ENCODE measurements at regions not wholly inside any gene's neighbourhood (a gene's known extent, or its start where the extent isn't known, plus 50 kb on each side); places are given as distances from the start of the nearest gene placed in this dataset.

- H3K9me3 ChIP-seq (replicated peaks in 1 of 2; ENCODE audit: control insufficient read depth in 1 of 2, insufficient read depth in 1 of 2, low read length in 2 of 2): no peaks in the 10 kb centered on the region
- no CpG with 5 or more reads among the region's 1 CpG for WGBS (ENCODE audit: insufficient coverage)
- no peaks in the 10 kb centered on the region for H3K4me1 ChIP-seq (ENCODE audit: control insufficient read depth in 1 of 2, insufficient read depth in 2 of 2, low read length in 2 of 2)
- intact Hi-C loops (cut with micrococcal nuclease): no loop called here
- Mint-ChIP-seq H3K27me3 (ENCODE audit: low read depth in 3 of 3) (no peaks in the 10 kb centered on the region), H3K27ac (no peak overlapping the region), H3K36me3 (no peaks in the 10 kb centered on the region), H3K4me1 (no peaks in the 10 kb centered on the region), H3K4me3 (no peak overlapping the region), H3K9me3 (peaks cover 0 to 21% (median 4%) of the 10 kb centered on the region in 7 donors)
- DNase-seq: no peak
- no peak overlapping the region for H2AFZ ChIP-seq (ENCODE audit: insufficient read depth, low read depth, low read length, poor library complexity, severe bottlenecking)
- H3K4me3 ChIP-seq (replicated peaks in 1 of 3; ENCODE audit: low read depth in 2 of 3, low read length in 3 of 3): no peak overlapping the region
- H3K9ac ChIP-seq (ENCODE audit: insufficient read depth, low read length, poor library complexity, severe bottlenecking): no peak overlapping the region
- no peak overlapping the region for H3K4me2 ChIP-seq (replicated peaks; ENCODE audit: extremely low read depth, low read length, poor library complexity, severe bottlenecking)
- no peaks in the 10 kb centered on the region for H3K36me3 ChIP-seq (replicated peaks in 1 of 2; ENCODE audit: control insufficient read depth in 1 of 2, insufficient read depth in 2 of 2, low read length in 2 of 2)
- TF ChIP-seq CTCF (IDR thresholded peaks at IDR 0.05): no peak
- H4K20me1 ChIP-seq (ENCODE audit: insufficient read depth, low read length): no peaks in the 10 kb centered on the region
- H3K27me3 ChIP-seq (ENCODE audit: control insufficient read depth in 2 of 2, insufficient read depth in 2 of 2, low read length in 2 of 2): no peaks in the 10 kb centered on the region
- no peak overlapping the region for H3K27ac ChIP-seq (ENCODE audit: low read depth in 1 of 2, low read length in 2 of 2)
- H3K79me2 ChIP-seq (ENCODE audit: insufficient read depth, low read length): no peaks in the 10 kb centered on the region
These were observed 416.8 kb upstream of the SPTLC3 start for GRCh38 chr20:12591949-12592470.

- Histone ChIP-seq H3K4me3 (replicated peaks in 1 of 3; ENCODE audit: low read depth in 2 of 3, low read length in 3 of 3) (no peak overlapping the region), H3K4me2 (replicated peaks; ENCODE audit: extremely low read depth, low read length, poor library complexity, severe bottlenecking) (no peak overlapping the region), H3K79me2 (ENCODE audit: insufficient read depth, low read length) (no peaks in the 10 kb centered on the region), H3K27me3 (ENCODE audit: control insufficient read depth in 2 of 2, insufficient read depth in 2 of 2, low read length in 2 of 2) (no peaks in the 10 kb centered on the region), H3K4me1 (ENCODE audit: control insufficient read depth in 1 of 2, insufficient read depth in 2 of 2, low read length in 2 of 2) (no peaks in the 10 kb centered on the region), H4K20me1 (ENCODE audit: insufficient read depth, low read length) (no peaks in the 10 kb centered on the region), H3K36me3 (replicated peaks in 1 of 2; ENCODE audit: control insufficient read depth in 1 of 2, insufficient read depth in 2 of 2, low read length in 2 of 2) (no peaks in the 10 kb centered on the region), H2AFZ (ENCODE audit: insufficient read depth, low read depth, low read length, poor library complexity, severe bottlenecking) (no peak overlapping the region), H3K9me3 (replicated peaks in 1 of 2; ENCODE audit: control insufficient read depth in 1 of 2, insufficient read depth in 1 of 2, low read length in 2 of 2) (no peaks in the 10 kb centered on the region), H3K9ac (ENCODE audit: insufficient read depth, low read length, poor library complexity, severe bottlenecking) (no peak overlapping the region), H3K27ac (ENCODE audit: low read depth in 1 of 2, low read length in 2 of 2) (no peak overlapping the region)
- H3K4me3 Mint-ChIP-seq: no peak overlapping the region
- no peaks in the 10 kb centered on the region for H3K4me1 Mint-ChIP-seq
- no peaks in the 10 kb centered on the region for H3K36me3 Mint-ChIP-seq
- no peak overlapping the region for H3K27ac Mint-ChIP-seq
- H3K27me3 Mint-ChIP-seq (ENCODE audit: low read depth in 3 of 3): no peaks in the 10 kb centered on the region
- intact Hi-C loops (cut with micrococcal nuclease): no loop called here
- 77% methylated on average over 4 of the region's 4 CpGs for WGBS (ENCODE audit: insufficient coverage)
- no peak for DNase-seq
- peaks cover 0 to 21% (median 4%) of the 10 kb centered on the region in 7 donors for H3K9me3 Mint-ChIP-seq
- TF ChIP-seq CTCF (IDR thresholded peaks at IDR 0.05): no peak
These were observed 416.0 kb upstream of the SPTLC3 start for GRCh38 chr20:12592756-12593155.

All from CD14-positive monocyte (primary cell).